Astrocyte of the cerebellum (primary cell): ENCODE measurements at regions not wholly inside any gene's neighbourhood (a gene's known extent, or its start where the extent isn't known, plus 50 kb on each side); places are given as distances from the start of the nearest gene placed in this dataset.
A peak's percentile ranks its signal among the peaks of the same experiment; 100 is the strongest.

Source experiments
- DNase-seq: peaks from one replicate; pipeline ENCODE4 v3.0.0-alpha.2; 2011; ENCODE audit warnings: low read depth
- H3K4me3 ChIP-seq: 2 replicates; pipeline ENCODE4 v1.5.1; 2011; ENCODE audit warnings: mild to moderate bottlenecking, low read depth, low read length, moderate library complexity
- CTCF ChIP-seq: IDR thresholded peaks from 2 replicates; pipeline ENCODE4 v1.5.1; 2012; ENCODE audit warnings: low read length, low read depth, moderate library complexity, mild to moderate bottlenecking; ENCODE audit errors: missing control alignments
- in situ Hi-C: cut with HindIII; loops from 2 replicates; pipeline ENCODE4 v1.10.0; 2017; ENCODE audit warnings: low sequenced_read_pairs

- in situ Hi-C loops, result no loop called here
- DNase-seq, result peak; percentile 3
- no peak for TF ChIP-seq CTCF
These were observed 623.1 kb upstream of the MGMT start for GRCh38 chr10:128843972-128844371.

GRCh38 chr10:128846927-128847326 is 620.1 kb upstream of the MGMT start:
- no peak overlapping the region for H3K4me3 ChIP-seq
- in situ Hi-C loops, result no loop called here
- DNase-seq, result no peak
- TF ChIP-seq CTCF, result no peak

More at GRCh38 chr10:128843972-128844371, 623.1 kb upstream of the MGMT start:
- H3K4me3 ChIP-seq, result no peak overlapping the region

- TF ChIP-seq CTCF, result no peak
- no peak for DNase-seq
- H3K4me3 ChIP-seq, result no peak overlapping the region
- in situ Hi-C loops, result no loop called here
These were observed 618.2 kb upstream of the MGMT start for GRCh38 chr10:128848810-128849209.

- in situ Hi-C loops, result no loop called here
- no peak for TF ChIP-seq CTCF
- H3K4me3 ChIP-seq, result no peak overlapping the region
- no peak for DNase-seq
These were observed 616.4 kb upstream of the MGMT start for GRCh38 chr10:128850647-128851046.

- DNase-seq, result no peak
- TF ChIP-seq CTCF, result no peak
- in situ Hi-C loops, result no loop called here
- H3K4me3 ChIP-seq, result no peak overlapping the region
These were observed 615.8 kb upstream of the MGMT start for GRCh38 chr10:128851281-128851680.

- no peak for TF ChIP-seq CTCF
These were observed 615.3 kb upstream of the MGMT start for GRCh38 chr10:128851726-128852125.

GRCh38 chr10:128852449-128852848 is 614.6 kb upstream of the MGMT start:
- DNase-seq, result no peak
- in situ Hi-C loops, result no loop called here
- H3K4me3 ChIP-seq, result no peak overlapping the region
- TF ChIP-seq CTCF, result no peak

More at GRCh38 chr10:128851726-128852125, 615.3 kb upstream of the MGMT start:
- H3K4me3 ChIP-seq, result no peak overlapping the region
- in situ Hi-C loops, result no loop called here
- no peak for DNase-seq
